Endothelial cell of umbilical vein (primary cell): ENCODE measurements at regions not wholly inside any gene's neighbourhood (a gene's known extent, or its start where the extent isn't known, plus 50 kb on each side); places are given as distances from the start of the nearest gene placed in this dataset. TPM values are rescaled to one million over a fixed set of nuclear protein-coding genes. Genes with fewer than 3 reads are reported as not detected.

Experiments used
- BruUV-seq: library from RNA; stranded (reverse); fragments of 400-500 nt; replicated peaks from 2 replicates; lab custom pipeline; 2021; lab: Mats Ljungman, UMichigan
- CTCF ChIA-PET: fragments of 300-600, 350-600 bp; sonication (Branson Sonifier 250); formaldehyde crosslinking; loops from one replicate; lab custom pipeline; 2021; ENCODE audit warnings: antibody characterized with exemption, inconsistent platforms; lab: Charles Lee
- POLR2A ChIA-PET: fragments of 300-600, 350-600 bp; sonication (Branson Sonifier 250); formaldehyde crosslinking; loops from one replicate; lab custom pipeline; 2021; ENCODE audit warnings: antibody characterized with exemption, inconsistent platforms; lab: Charles Lee
- DNase-seq: peaks from one replicate; pipeline ENCODE4 v3.0.0-alpha.2; 2011; ENCODE audit warnings: low read depth, low spot score
- FAIRE-seq: peaks from 2 replicates; lab custom pipeline; 2011; peaks lifted over from hg19 to GRCh38; lab: Jason Lieb, UNC
- H2AFZ ChIP-seq: 2 replicates; pipeline ENCODE4 v1.6.0; 2012; ENCODE audit warnings: low read depth, low read length, control low read depth, inconsistent platforms
- H3K27ac ChIP-seq: 2 replicates; pipeline ENCODE4 v1.5.1; 2011; ENCODE audit warnings: low read depth, mild to moderate bottlenecking, control low read depth, low read length, moderate library complexity; ENCODE audit not compliant: insufficient read depth
- H3K27me3 ChIP-seq, 2 experiments: 2 replicates each; pipeline versions ENCODE4 v1.6.0 to v1.6.1; 2011; ENCODE audit warnings: low read length in 2 of 2, mixed read lengths in 1 of 2; ENCODE audit not compliant: control insufficient read depth in 2 of 2, insufficient read depth in 2 of 2
- H3K36me3 ChIP-seq, 2 experiments: 2 replicates in 1 of 2; 3 replicates in 1 of 2; pipeline ENCODE4 v1.5.1; 2011; ENCODE audit warnings: low read length in 2 of 2, mild to moderate bottlenecking in 1 of 2, moderate library complexity in 1 of 2; ENCODE audit not compliant: control insufficient read depth in 2 of 2, insufficient read depth in 2 of 2; ENCODE audit errors: extremely low read depth in 1 of 2
- H3K4me1 ChIP-seq: 3 replicates; pipeline ENCODE4 v1.5.1; 2011; ENCODE audit warnings: mild to moderate bottlenecking, low read length; ENCODE audit not compliant: control insufficient read depth, insufficient read depth; ENCODE audit errors: extremely low read depth
- H3K4me2 ChIP-seq: 2 replicates; pipeline ENCODE4 v1.6.1; 2011; ENCODE audit warnings: low read length, control low read depth, mixed read lengths; ENCODE audit not compliant: insufficient read depth
- H3K4me3 ChIP-seq, 3 experiments: fragments of 200-600 bp in 1 of 3; sonication (generic), shearing (Covaris generic) in 1 of 3; replicated peaks in 1 of 3; 2 replicates each; pipeline ENCODE4 v1.5.1; 2011 to 2016; ENCODE audit warnings: control low read depth in 3 of 3, low read length in 3 of 3, mild to moderate bottlenecking in 2 of 3, inconsistent platforms in 1 of 3, low read depth in 1 of 3, moderate library complexity in 1 of 3; ENCODE audit not compliant: insufficient read depth in 1 of 3
- H3K79me2 ChIP-seq: 2 replicates; pipeline ENCODE4 v1.6.0; 2012; ENCODE audit warnings: low read length, inconsistent platforms; ENCODE audit not compliant: control insufficient read depth, insufficient read depth
- H3K9ac ChIP-seq: replicated peaks from 2 replicates; pipeline ENCODE3; 2011; ENCODE audit warnings: low read length, control low read depth; ENCODE audit not compliant: insufficient read depth; ENCODE audit errors: extremely low read depth
- H3K9me1 ChIP-seq: replicated peaks from 3 replicates; pipeline ENCODE4 v1.6.0; 2011; ENCODE audit warnings: mild to moderate bottlenecking, low read length; ENCODE audit not compliant: control insufficient read depth, insufficient read depth; ENCODE audit errors: extremely low read depth
- H3K9me3 ChIP-seq: replicated peaks from 2 replicates; pipeline ENCODE4 v1.5.1; 2012; ENCODE audit warnings: low read length, inconsistent platforms; ENCODE audit not compliant: control insufficient read depth, insufficient read depth
- H4K20me1 ChIP-seq: replicated peaks from 2 replicates; pipeline ENCODE3; 2011; ENCODE audit warnings: mild to moderate bottlenecking, low read length; ENCODE audit not compliant: control insufficient read depth, insufficient read depth; ENCODE audit errors: extremely low read depth
- FOS ChIP-seq: IDR thresholded peaks from 2 replicates; pipeline ENCODE4 v1.6.1; 2011; ENCODE audit warnings: mild to moderate bottlenecking, low read length, moderate library complexity, borderline replicate concordance; ENCODE audit not compliant: insufficient read depth
- GATA2 ChIP-seq: IDR thresholded peaks from 2 replicates; pipeline ENCODE4 v1.7.0; 2011; ENCODE audit warnings: low read depth, mild to moderate bottlenecking, moderate library complexity, mixed read lengths, low read length; ENCODE audit not compliant: insufficient read length, insufficient read depth
- dilution Hi-C: fragments of 300-500 bp; cut with MboI; formaldehyde crosslinking; loops from one replicate; pipeline ENCODE4 v1.15.0; 2019; ENCODE audit warnings: low sequenced_read_pairs; ENCODE audit not compliant: extremely low pct_ligation_motif_present
- intact Hi-C: fragments of 100-400 bp; cut with micrococcal nuclease; formaldehyde crosslinking; loops from one replicate; pipeline ENCODE4 v1.10.0; 2022
- small RNA-seq: library from RNA; depleted of rRNA; stranded (forward); fragments of <200 nt; gene quantifications from one replicate; pipeline ENCODE3, GENCODE V24; 2012; ENCODE audit warnings: low replicate concordance, low read depth; ENCODE audit not compliant: insufficient read depth, insufficient read length

- Histone ChIP-seq H3K27ac (no peak overlapping the region), H3K9ac (no peak overlapping the region), H3K36me3 (no peaks in the 10 kb centered on the region), H3K27me3 (no peaks in the 10 kb centered on the region), H3K9me3 (no peaks in the 10 kb centered on the region), H2AFZ (no peak overlapping the region), H4K20me1 (no peaks in the 10 kb centered on the region), H3K4me2 (no peak overlapping the region), H3K4me3 (no peak overlapping the region), H3K9me1 (no peaks in the 10 kb centered on the region), H3K4me1 (peaks cover 5% of the 10 kb centered on the region), H3K79me2 (no peaks in the 10 kb centered on the region)
- no peak for DNase-seq
- intact Hi-C loops (loop anchor here (10.0 kb wide), 1 partner anchor 816 kb away; no protein-coding TSS in a partner anchor), dilution Hi-C loops (no loop called here)
- TF ChIP-seq FOS (no peak), GATA2 (peak; percentile 75)
- BruUV-seq: no TSS peak
- CTCF ChIA-PET: interaction anchor here (1.4 to 7.7 kb wide), 3 partner anchors 476 to 1178 kb away, joined by 5 to 46 read pairs (median 8); partner anchors contain the start of gene CXCL12
- no peak for FAIRE-seq
- POLR2A ChIA-PET: no interaction called here
Measured at GRCh38 chr10:44860811-44861736, 50.1 kb upstream of the TMEM72 start.

Small RNA genes in the stretch of these regions (small RNA-seq; reads per million reads assigned to genes)
- gene AL356157.2: not detected
